Epithelial cell of esophagus (primary cell): ENCODE measurements at regions not wholly inside any gene's neighbourhood (a gene's known extent, or its start where the extent isn't known, plus 50 kb on each side); places are given as distances from the start of the nearest gene placed in this dataset.

Source experiments
- DNase-seq: peaks from one replicate; pipeline ENCODE4 v3.0.0; 2010; ENCODE audit warnings: low read depth
- H3K4me3 ChIP-seq: 2 replicates; pipeline ENCODE4 v1.5.1; 2011; ENCODE audit warnings: mild to moderate bottlenecking, low read length, control low read depth
- TF ChIP-seq, protein P1 (sequence below): IDR thresholded peaks from 2 replicates; pipeline ENCODE4 v1.5.1; 2011; ENCODE audit warnings: low read depth, mild to moderate bottlenecking, low read length, control low read depth, inconsistent platforms; ENCODE audit not compliant: insufficient read depth; ENCODE audit errors: missing control alignments

DNA sequence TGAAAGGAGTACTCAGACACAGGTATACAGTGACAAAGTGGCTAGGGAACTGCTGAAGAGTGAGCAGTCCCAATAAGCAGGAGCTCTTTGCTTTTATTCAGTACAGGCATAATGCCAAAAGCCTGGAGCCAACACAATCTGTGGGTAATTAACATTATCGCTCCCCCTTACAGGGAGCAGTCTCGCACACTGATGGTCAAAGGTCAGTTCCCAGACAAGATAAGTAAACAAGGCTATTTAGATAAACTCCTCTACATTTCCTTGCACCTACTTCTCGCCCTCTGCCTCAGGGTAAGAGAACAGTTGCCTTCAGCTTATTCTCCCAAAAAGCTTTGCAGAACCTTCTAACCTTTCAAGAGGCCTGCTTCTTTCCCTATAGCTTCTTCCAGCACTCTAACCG is 73.9 kb upstream of the TAF9B start:
- no peak overlapping the region for H3K4me3 ChIP-seq
- DNase-seq: no peak
- TF ChIP-seq, protein P1, sequence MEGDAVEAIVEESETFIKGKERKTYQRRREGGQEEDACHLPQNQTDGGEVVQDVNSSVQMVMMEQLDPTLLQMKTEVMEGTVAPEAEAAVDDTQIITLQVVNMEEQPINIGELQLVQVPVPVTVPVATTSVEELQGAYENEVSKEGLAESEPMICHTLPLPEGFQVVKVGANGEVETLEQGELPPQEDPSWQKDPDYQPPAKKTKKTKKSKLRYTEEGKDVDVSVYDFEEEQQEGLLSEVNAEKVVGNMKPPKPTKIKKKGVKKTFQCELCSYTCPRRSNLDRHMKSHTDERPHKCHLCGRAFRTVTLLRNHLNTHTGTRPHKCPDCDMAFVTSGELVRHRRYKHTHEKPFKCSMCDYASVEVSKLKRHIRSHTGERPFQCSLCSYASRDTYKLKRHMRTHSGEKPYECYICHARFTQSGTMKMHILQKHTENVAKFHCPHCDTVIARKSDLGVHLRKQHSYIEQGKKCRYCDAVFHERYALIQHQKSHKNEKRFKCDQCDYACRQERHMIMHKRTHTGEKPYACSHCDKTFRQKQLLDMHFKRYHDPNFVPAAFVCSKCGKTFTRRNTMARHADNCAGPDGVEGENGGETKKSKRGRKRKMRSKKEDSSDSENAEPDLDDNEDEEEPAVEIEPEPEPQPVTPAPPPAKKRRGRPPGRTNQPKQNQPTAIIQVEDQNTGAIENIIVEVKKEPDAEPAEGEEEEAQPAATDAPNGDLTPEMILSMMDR: no peak

DNA sequence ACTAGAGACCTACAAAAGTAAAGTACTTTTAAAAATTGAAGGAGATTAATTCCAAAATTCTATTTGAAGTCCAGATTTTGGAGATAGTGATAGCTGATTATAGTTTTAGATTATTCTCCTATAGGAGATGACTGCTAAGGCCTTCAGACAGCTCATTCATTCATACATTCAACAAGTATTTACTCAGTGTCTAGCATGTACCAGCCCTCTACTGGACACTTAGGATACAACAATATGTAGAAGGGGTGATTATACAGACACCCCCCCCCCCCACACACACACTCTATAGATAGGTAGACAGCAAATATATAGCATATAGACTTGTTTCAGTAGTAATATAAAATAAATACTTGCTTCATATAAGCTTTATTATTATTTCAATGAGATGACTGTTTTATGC is 60.4 kb upstream of the TAF9B start:
- no peak overlapping the region for H3K4me3 ChIP-seq
- DNase-seq: peak; percentile 46
- TF ChIP-seq, protein P1: peak; percentile 13
